ENCODE measurements at regions not wholly inside any gene's neighbourhood (a gene's known extent, or its start where the extent isn't known, plus 50 kb on each side); places are given as distances from the start of the nearest gene placed in this dataset.

DNA sequence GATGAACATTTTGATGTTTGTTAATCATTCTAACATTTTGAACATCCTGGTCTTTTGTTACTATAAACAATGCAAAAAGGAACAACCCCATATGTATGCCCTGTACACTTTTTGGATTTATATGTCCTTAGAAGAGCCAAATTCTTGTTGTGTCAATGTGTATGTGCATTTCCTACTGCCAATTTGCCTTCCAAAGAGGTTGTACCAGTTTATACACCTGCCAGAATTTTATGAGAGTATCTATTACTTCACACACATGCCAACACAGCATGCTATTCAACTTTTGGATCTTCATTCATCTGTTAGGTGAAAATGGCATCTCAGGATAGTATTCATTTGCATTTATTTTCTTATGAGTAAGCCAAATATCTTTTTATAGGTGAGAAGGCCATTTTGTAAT lies 162.0 kb upstream of the SEMA6A start:
- H3K27me3 ChIP-seq (ENCODE audit: control insufficient read depth in 3 of 3, insufficient read depth in 3 of 3, low read depth in 1 of 3, low read length in 3 of 3), result peaks cover 0 to 5% (median 0%) of the 10 kb centered on the region in 3 experiments

DNA sequence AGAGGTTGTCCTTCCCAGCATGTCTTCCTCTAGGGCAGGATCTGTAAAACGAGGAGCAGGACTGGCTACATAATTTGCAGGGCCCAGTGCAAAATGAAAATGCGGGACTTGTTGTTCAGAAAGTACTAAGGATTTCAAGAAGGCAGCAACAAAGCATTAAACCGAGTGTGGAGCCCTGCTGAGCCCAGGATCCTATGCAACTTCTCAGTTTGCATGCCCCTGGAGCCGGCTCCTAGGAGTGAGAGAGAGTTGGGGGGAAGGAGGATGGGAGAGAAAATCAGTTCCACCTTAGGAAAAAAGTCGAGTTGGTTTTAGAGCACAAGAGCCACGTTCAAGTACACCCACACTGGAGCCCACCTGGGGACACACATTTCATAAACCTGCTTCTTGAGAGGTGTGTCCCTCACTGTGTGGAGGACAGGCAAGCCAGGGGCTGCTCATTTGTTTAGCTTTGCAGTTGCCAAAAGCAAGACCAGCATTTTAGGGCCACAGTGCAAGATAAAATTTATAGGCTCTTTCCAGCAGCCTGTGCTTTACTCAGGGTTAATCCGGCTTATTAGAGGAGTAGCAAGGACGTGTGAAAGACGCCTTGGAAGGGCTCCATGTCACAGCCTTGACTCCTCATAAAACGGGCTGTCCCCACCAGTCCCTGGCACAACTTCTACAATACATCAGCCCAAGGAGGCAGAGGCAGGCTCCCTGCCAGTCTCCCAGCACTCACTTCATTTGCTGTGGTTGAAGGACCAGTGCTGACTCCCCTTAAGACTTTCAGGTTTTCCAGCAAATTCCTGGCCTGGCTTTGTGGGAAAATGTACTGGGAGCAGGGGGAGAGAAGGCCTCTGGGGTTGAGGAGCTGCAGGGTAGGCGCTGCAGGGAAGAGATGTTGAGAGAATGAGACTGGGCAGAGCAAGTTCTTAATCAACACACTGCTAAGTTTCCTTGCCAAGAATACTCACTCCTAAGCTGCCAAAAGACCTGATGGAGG lies 159.7 kb upstream of the SEMA6A start:
- H3K27me3 ChIP-seq (ENCODE audit: control insufficient read depth in 3 of 3, insufficient read depth in 3 of 3, low read depth in 1 of 3, low read length in 3 of 3), result no peaks in the 10 kb centered on the region
- no peaks in the 10 kb centered on the region for H3K36me3 ChIP-seq (replicated peaks in 1 of 2; ENCODE audit: control insufficient read depth in 2 of 2, insufficient read depth in 2 of 2, low read length in 2 of 2)
- H3K4me2 ChIP-seq (ENCODE audit: insufficient read depth, low read length, poor library complexity, severe bottlenecking), result no peak overlapping the region
- H2BK5ac ChIP-seq (ENCODE audit: low read length), result peak overlapping the region; percentile 16
- DNase-seq (ENCODE audit: low spot score), result no peak
- H3K23ac ChIP-seq (ENCODE audit: low read depth, low read length, poor library complexity), result no peak overlapping the region
- no peak overlapping the region for H3K4me3 ChIP-seq (ENCODE audit: low read length in 2 of 2)
- WGBS, 2 donors (ENCODE audit: extremely low coverage in 2 of 2, insufficient read length in 2 of 2, insufficient replicate concordance in 1 of 2), result no CpG with 5 or more reads among the region's 11 CpGs
- H4K8ac ChIP-seq (ENCODE audit: low read depth, low read length), result no peak overlapping the region
- H3K18ac ChIP-seq (ENCODE audit: low read length), result peak overlapping the region; percentile 35
- H3K14ac ChIP-seq (ENCODE audit: low read length), result no peak overlapping the region
- H2BK12ac ChIP-seq (ENCODE audit: low read length), result no peak overlapping the region
- peaks cover 0 to 2% of the 10 kb centered on the region in 2 donors for H3K9me3 ChIP-seq (replicated peaks in 1 of 2; ENCODE audit: control insufficient read depth in 2 of 2, insufficient read depth in 1 of 2, low read depth in 1 of 2, low read length in 2 of 2)
- no peak overlapping the region for H4K91ac ChIP-seq (ENCODE audit: low read depth, low read length, poor library complexity)
- peak overlapping the region; percentile 41 for H2AFZ ChIP-seq (ENCODE audit: low read length)
- no peak overlapping the region for H3K27ac ChIP-seq (replicated peaks; ENCODE audit: low read length)
- H2BK120ac ChIP-seq (ENCODE audit: low read depth, low read length), result no peak overlapping the region
- no peak overlapping the region for H3K4ac ChIP-seq (ENCODE audit: low read length)
- peaks cover 14 to 15% of the 10 kb centered on the region in 2 donors for H3K4me1 ChIP-seq (ENCODE audit: control insufficient read depth in 2 of 2, insufficient read depth in 1 of 2, low read depth in 1 of 2, low read length in 2 of 2)
- H3K9ac ChIP-seq (ENCODE audit: low read depth, low read length, poor library complexity), result no peak overlapping the region
- H2BK15ac ChIP-seq (ENCODE audit: low read length), result peak overlapping the region; percentile 72
- H3K79me1 ChIP-seq (ENCODE audit: low read depth, low read length), result no peaks in the 10 kb centered on the region
- no peak overlapping the region for H2AK5ac ChIP-seq (ENCODE audit: low read depth, low read length)

More for the DNA sequence above, 162.0 kb upstream of the SEMA6A start:
- no peak overlapping the region for H2AK5ac ChIP-seq (ENCODE audit: low read depth, low read length)
- no peak overlapping the region for H3K23ac ChIP-seq (ENCODE audit: low read depth, low read length, poor library complexity)
- no peak overlapping the region for H3K4me2 ChIP-seq (ENCODE audit: insufficient read depth, low read length, poor library complexity, severe bottlenecking)
- H3K27ac ChIP-seq (replicated peaks; ENCODE audit: low read length), result no peak overlapping the region
- H3K79me1 ChIP-seq (ENCODE audit: low read depth, low read length), result no peaks in the 10 kb centered on the region
- no peak overlapping the region for H3K14ac ChIP-seq (ENCODE audit: low read length)
- no peak for DNase-seq (ENCODE audit: low spot score)
- H2BK120ac ChIP-seq (ENCODE audit: low read depth, low read length), result no peak overlapping the region
- no peak overlapping the region for H3K18ac ChIP-seq (ENCODE audit: low read length)
- H3K4me3 ChIP-seq (ENCODE audit: low read length in 2 of 2), result no peak overlapping the region
- no peak overlapping the region for H2BK12ac ChIP-seq (ENCODE audit: low read length)
- H4K8ac ChIP-seq (ENCODE audit: low read depth, low read length), result no peak overlapping the region
- peaks cover 0 to 2% of the 10 kb centered on the region in 2 donors for H3K9me3 ChIP-seq (replicated peaks in 1 of 2; ENCODE audit: control insufficient read depth in 2 of 2, insufficient read depth in 1 of 2, low read depth in 1 of 2, low read length in 2 of 2)
- no peak overlapping the region for H2AFZ ChIP-seq (ENCODE audit: low read length)
- H3K9ac ChIP-seq (ENCODE audit: low read depth, low read length, poor library complexity), result no peak overlapping the region
- H4K91ac ChIP-seq (ENCODE audit: low read depth, low read length, poor library complexity), result no peak overlapping the region
- H2BK5ac ChIP-seq (ENCODE audit: low read length), result no peak overlapping the region
- no peak overlapping the region for H3K4ac ChIP-seq (ENCODE audit: low read length)
- no peak overlapping the region for H2BK15ac ChIP-seq (ENCODE audit: low read length)
- H3K36me3 ChIP-seq (replicated peaks in 1 of 2; ENCODE audit: control insufficient read depth in 2 of 2, insufficient read depth in 2 of 2, low read length in 2 of 2), result no peaks in the 10 kb centered on the region
- H3K4me1 ChIP-seq (ENCODE audit: control insufficient read depth in 2 of 2, insufficient read depth in 1 of 2, low read depth in 1 of 2, low read length in 2 of 2), result peaks cover 19 to 20% of the 10 kb centered on the region in 2 donors

DNA sequence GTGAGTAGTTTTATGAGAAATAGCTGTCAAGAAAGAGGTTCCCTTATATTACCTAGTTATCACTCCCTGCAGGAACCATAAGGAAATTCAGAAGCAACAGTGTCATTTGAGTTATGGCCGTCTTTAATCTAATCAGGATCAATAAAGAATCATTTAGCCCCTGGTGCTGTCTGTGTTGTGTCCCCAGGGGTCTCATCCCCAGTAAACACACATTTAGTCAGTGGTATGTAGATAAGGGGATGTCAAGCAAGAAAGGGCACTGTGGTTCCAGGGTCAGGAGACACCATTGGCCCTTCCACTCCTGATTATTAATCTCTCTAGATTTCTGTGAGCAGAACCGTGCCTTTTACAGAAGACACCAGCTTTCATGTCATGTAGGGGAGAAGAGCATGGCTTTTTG lies 158.0 kb upstream of the SEMA6A start:
- Histone ChIP-seq H2AFZ (ENCODE audit: low read length) (no peak overlapping the region), H2BK5ac (ENCODE audit: low read length) (no peak overlapping the region), H3K9me3 (replicated peaks in 1 of 2; ENCODE audit: control insufficient read depth in 2 of 2, insufficient read depth in 1 of 2, low read depth in 1 of 2, low read length in 2 of 2) (peaks cover 0 to 2% of the 10 kb centered on the region in 2 donors), H4K91ac (ENCODE audit: low read depth, low read length, poor library complexity) (no peak overlapping the region), H2BK120ac (ENCODE audit: low read depth, low read length) (no peak overlapping the region), H3K23ac (ENCODE audit: low read depth, low read length, poor library complexity) (no peak overlapping the region), H2BK12ac (ENCODE audit: low read length) (no peak overlapping the region), H3K4me3 (ENCODE audit: low read length in 2 of 2) (no peak overlapping the region), H3K4me2 (ENCODE audit: insufficient read depth, low read length, poor library complexity, severe bottlenecking) (no peak overlapping the region), H3K79me1 (ENCODE audit: low read depth, low read length) (no peaks in the 10 kb centered on the region), H3K4ac (ENCODE audit: low read length) (no peak overlapping the region), H3K4me1 (ENCODE audit: control insufficient read depth in 2 of 2, insufficient read depth in 1 of 2, low read depth in 1 of 2, low read length in 2 of 2) (peaks cover 7 to 8% of the 10 kb centered on the region in 2 donors), H3K9ac (ENCODE audit: low read depth, low read length, poor library complexity) (no peak overlapping the region), H2BK15ac (ENCODE audit: low read length) (no peak overlapping the region), H3K27ac (replicated peaks; ENCODE audit: low read length) (no peak overlapping the region), H4K8ac (ENCODE audit: low read depth, low read length) (no peak overlapping the region), H3K27me3 (ENCODE audit: control insufficient read depth in 3 of 3, insufficient read depth in 3 of 3, low read depth in 1 of 3, low read length in 3 of 3) (peaks cover 0 to 4% (median 0%) of the 10 kb centered on the region in 3 experiments), H3K18ac (ENCODE audit: low read length) (no peak overlapping the region), H2AK5ac (ENCODE audit: low read depth, low read length) (no peak overlapping the region), H3K36me3 (replicated peaks in 1 of 2; ENCODE audit: control insufficient read depth in 2 of 2, insufficient read depth in 2 of 2, low read length in 2 of 2) (no peaks in the 10 kb centered on the region), H3K14ac (ENCODE audit: low read length) (no peak overlapping the region)
- WGBS, 2 donors (ENCODE audit: extremely low coverage in 2 of 2, insufficient read length in 2 of 2, insufficient replicate concordance in 1 of 2), result no CpG with 5 or more reads among the region's 2 CpGs
- no peak for DNase-seq (ENCODE audit: low spot score)

DNA sequence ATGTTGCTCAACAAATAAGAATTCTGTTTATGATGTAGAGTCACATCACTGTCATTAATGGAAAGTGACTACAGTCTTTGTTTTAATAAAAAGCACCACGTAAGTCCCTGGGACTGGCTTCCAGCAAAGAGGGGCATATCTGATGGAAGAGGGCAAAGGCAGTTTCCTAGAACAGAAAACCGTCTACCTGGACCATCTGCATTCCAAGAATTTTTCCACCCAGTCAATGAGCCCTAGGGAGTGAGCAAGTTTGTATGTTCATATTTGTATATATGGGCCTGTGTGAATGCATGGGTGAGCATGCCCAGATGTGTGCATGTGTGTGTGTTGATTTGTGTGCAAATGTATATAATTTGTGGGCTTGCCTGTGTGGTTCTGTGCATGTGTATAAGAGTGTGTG lies 156.8 kb upstream of the SEMA6A start:
- no peak overlapping the region for H3K14ac ChIP-seq (ENCODE audit: low read length)
- no peak overlapping the region for H4K91ac ChIP-seq (ENCODE audit: low read depth, low read length, poor library complexity)
- no peak overlapping the region for H3K4me2 ChIP-seq (ENCODE audit: insufficient read depth, low read length, poor library complexity, severe bottlenecking)
- H2BK5ac ChIP-seq (ENCODE audit: low read length), result no peak overlapping the region
- H3K27ac ChIP-seq (replicated peaks; ENCODE audit: low read length), result no peak overlapping the region
- no peak overlapping the region for H3K9ac ChIP-seq (ENCODE audit: low read depth, low read length, poor library complexity)
- H4K8ac ChIP-seq (ENCODE audit: low read depth, low read length), result no peak overlapping the region
- peaks cover 0 to 4% (median 0%) of the 10 kb centered on the region in 3 experiments for H3K27me3 ChIP-seq (ENCODE audit: control insufficient read depth in 3 of 3, insufficient read depth in 3 of 3, low read depth in 1 of 3, low read length in 3 of 3)
- H3K4me1 ChIP-seq (ENCODE audit: control insufficient read depth in 2 of 2, insufficient read depth in 1 of 2, low read depth in 1 of 2, low read length in 2 of 2), result peaks cover 7 to 8% of the 10 kb centered on the region in 2 donors
- H3K23ac ChIP-seq (ENCODE audit: low read depth, low read length, poor library complexity), result no peak overlapping the region
- H3K18ac ChIP-seq (ENCODE audit: low read length), result no peak overlapping the region
- WGBS, 2 donors (ENCODE audit: extremely low coverage in 2 of 2, insufficient read length in 2 of 2, insufficient replicate concordance in 1 of 2), result no CpG with 5 or more reads among the region's 2 CpGs
- H3K4me3 ChIP-seq (ENCODE audit: low read length in 2 of 2), result no peak overlapping the region
- peaks cover 0 to 2% of the 10 kb centered on the region in 2 donors for H3K9me3 ChIP-seq (replicated peaks in 1 of 2; ENCODE audit: control insufficient read depth in 2 of 2, insufficient read depth in 1 of 2, low read depth in 1 of 2, low read length in 2 of 2)
- no peaks in the 10 kb centered on the region for H3K79me1 ChIP-seq (ENCODE audit: low read depth, low read length)
- no peak overlapping the region for H3K4ac ChIP-seq (ENCODE audit: low read length)
- no peaks in the 10 kb centered on the region for H3K36me3 ChIP-seq (replicated peaks in 1 of 2; ENCODE audit: control insufficient read depth in 2 of 2, insufficient read depth in 2 of 2, low read length in 2 of 2)
- H2BK12ac ChIP-seq (ENCODE audit: low read length), result no peak overlapping the region
- no peak overlapping the region for H2AFZ ChIP-seq (ENCODE audit: low read length)
- no peak for DNase-seq (ENCODE audit: low spot score)
- H2BK120ac ChIP-seq (ENCODE audit: low read depth, low read length), result no peak overlapping the region
- H2BK15ac ChIP-seq (ENCODE audit: low read length), result no peak overlapping the region
- no peak overlapping the region for H2AK5ac ChIP-seq (ENCODE audit: low read depth, low read length)

Data from neuronal stem cell (in vitro differentiated cells).